Activated T-cell treated with anti-CD3 and anti-CD28 coated beads, Interleukin-2, amount 50 U/mL, for 24 hours (primary cell): ENCODE measurements at regions not wholly inside any gene's neighbourhood (a gene's known extent, or its start where the extent isn't known, plus 50 kb on each side); places are given as distances from the start of the nearest gene placed in this dataset.

Source experiments
- DNase-seq: peaks from one replicate; pipeline ENCODE4 v3.0.0-alpha.2; 2020
- H3K27ac Mint-ChIP-seq: 2 replicates; pipeline ENCODE4 v1.8.0; 2020; ENCODE audit warnings: mild to moderate bottlenecking, mixed read lengths
- H3K27me3 Mint-ChIP-seq: 2 replicates; pipeline ENCODE4 v1.8.0; 2020; ENCODE audit warnings: mixed read lengths
- H3K36me3 Mint-ChIP-seq: 2 replicates; pipeline ENCODE4 v1.8.0; 2020; ENCODE audit warnings: low read depth, mixed read lengths
- H3K4me1 Mint-ChIP-seq: 2 replicates; pipeline ENCODE4 v1.8.0; 2020; ENCODE audit warnings: low read depth, mixed read lengths
- H3K4me3 Mint-ChIP-seq: 2 replicates; pipeline ENCODE4 v1.8.0; 2020; ENCODE audit warnings: mild to moderate bottlenecking, moderate library complexity, mixed read lengths
- H3K9me3 Mint-ChIP-seq: 2 replicates; pipeline ENCODE4 v1.8.0; 2020; ENCODE audit warnings: mixed read lengths

GRCh38 chr3:188084752-188085583 lies 69.0 kb upstream of the LPP start:
- Mint-ChIP-seq H3K9me3 (peaks cover 4% of the 10 kb centered on the region), H3K4me3 (no peak overlapping the region), H3K27me3 (no peaks in the 10 kb centered on the region), H3K4me1 (peaks cover 2% of the 10 kb centered on the region), H3K27ac (no peak overlapping the region), H3K36me3 (no peaks in the 10 kb centered on the region)
- no peak for DNase-seq

GRCh38 chr3:188085584-188086560 lies 68.1 kb upstream of the LPP start:
- Mint-ChIP-seq H3K4me3 (no peak overlapping the region), H3K27me3 (no peaks in the 10 kb centered on the region), H3K9me3 (no peaks in the 10 kb centered on the region), H3K36me3 (no peaks in the 10 kb centered on the region), H3K27ac (no peak overlapping the region), H3K4me1 (peaks cover 2% of the 10 kb centered on the region)
- no peak for DNase-seq

DNA sequence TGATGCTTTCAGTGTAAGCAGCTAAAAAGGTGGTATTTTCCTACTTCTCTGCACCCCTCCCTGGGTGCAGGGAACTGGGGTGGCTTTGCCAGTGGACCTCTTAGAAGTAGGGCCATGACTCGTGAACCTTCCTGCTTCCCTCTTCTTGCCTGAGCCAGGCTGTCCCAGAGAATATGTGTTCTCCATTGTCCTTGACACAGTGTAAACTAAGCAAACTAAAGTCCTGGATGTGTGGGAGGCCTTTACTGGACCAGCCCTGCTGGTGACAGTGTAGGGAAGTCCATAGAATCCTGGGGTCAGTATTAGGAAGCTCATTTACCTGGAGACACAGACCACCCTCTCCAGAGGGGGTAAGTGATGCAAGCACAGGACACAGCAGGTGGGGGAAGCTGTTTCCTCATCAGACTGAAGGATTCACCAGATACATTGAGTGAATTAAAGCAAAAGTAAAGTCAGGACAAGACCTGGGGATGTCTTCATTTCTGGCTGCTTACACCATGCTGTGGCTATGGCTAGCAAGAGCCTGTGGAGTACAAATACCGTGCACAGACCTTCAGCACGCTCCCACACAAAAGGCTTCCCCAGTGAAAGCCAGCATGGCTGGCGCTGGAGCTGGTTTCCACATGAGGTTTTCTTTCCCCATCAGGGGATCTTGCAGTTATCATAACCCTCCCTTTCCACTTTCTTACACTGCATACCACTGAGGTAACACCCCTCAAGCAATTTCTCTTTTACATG lies 64.8 kb upstream of the LPP start:
- Mint-ChIP-seq H3K36me3 (no peaks in the 10 kb centered on the region), H3K9me3 (no peaks in the 10 kb centered on the region), H3K4me1 (peaks cover 14% of the 10 kb centered on the region), H3K27ac (no peak overlapping the region), H3K4me3 (no peak overlapping the region), H3K27me3 (no peaks in the 10 kb centered on the region)
- no peak for DNase-seq

DNA sequence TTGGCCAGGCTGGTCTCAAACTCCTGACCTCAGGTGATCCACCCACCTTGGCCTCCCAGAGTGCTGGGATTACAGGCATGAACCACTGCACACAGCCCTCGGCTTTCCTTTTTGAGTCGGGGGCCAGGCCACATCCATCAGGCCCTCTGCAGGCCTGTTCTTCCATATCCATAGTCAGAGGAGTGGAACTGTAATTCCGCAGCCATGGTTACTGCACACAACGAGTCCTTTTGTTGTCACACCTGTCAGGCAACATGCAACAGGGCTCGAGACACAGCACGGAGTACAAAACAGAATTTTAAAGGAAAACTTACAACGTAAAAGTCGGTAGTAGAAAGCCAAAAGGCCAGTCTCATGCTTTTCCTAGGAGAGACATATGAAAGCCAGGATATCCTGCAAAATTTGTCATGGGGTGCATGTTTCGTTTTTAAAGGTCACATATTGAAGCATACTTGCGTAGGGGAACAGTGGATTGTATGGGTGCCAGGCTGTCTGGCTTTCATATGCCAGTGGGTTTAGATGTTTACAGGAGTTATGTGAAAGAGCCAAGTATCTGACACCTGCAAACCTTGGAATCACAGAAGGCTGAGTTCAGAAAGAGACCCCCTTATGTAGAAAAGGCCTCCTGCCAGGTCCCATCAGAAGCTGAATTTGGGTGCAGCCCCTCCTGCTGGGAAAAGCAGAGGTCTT lies 63.2 kb upstream of the LPP start:
- DNase-seq, result no peak
- H3K36me3 Mint-ChIP-seq, result no peaks in the 10 kb centered on the region
- no peak overlapping the region for H3K4me3 Mint-ChIP-seq
- H3K4me1 Mint-ChIP-seq, result peaks cover 12% of the 10 kb centered on the region
- H3K27me3 Mint-ChIP-seq, result no peaks in the 10 kb centered on the region
- no peak overlapping the region for H3K27ac Mint-ChIP-seq
- no peaks in the 10 kb centered on the region for H3K9me3 Mint-ChIP-seq

- no peak for DNase-seq
- no peaks in the 10 kb centered on the region for H3K9me3 Mint-ChIP-seq
- no peaks in the 10 kb centered on the region for H3K36me3 Mint-ChIP-seq
- no peak overlapping the region for H3K27ac Mint-ChIP-seq
- no peaks in the 10 kb centered on the region for H3K27me3 Mint-ChIP-seq
- H3K4me1 Mint-ChIP-seq, result peaks cover 12% of the 10 kb centered on the region
- H3K4me3 Mint-ChIP-seq, result no peak overlapping the region
Measured at GRCh38 chr3:188091746-188092145, 62.2 kb upstream of the LPP start.

DNA sequence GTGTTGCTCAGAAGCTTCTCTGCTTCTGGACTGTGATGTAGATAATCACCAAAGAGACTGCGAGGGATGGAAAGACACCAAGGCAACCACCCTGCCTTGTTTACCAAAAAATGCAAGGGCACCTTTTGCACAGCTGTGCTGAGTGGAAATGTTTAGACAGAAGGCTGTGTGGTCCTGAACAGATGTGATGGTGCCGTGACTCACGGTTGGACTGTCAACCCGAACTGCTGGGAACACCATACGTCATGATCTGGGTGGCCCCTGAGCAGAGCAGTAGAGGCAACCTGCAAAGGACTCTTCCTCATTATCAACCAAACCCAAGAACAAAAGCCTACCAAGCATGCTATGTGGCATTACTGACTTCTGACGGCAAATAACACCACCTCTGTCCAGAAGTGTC lies 61.3 kb upstream of the LPP start:
- peak; percentile 45 for DNase-seq
- Mint-ChIP-seq H3K27ac (peak overlapping the region; percentile 39), H3K27me3 (no peaks in the 10 kb centered on the region), H3K4me3 (no peak overlapping the region), H3K4me1 (peaks cover 12% of the 10 kb centered on the region), H3K36me3 (no peaks in the 10 kb centered on the region), H3K9me3 (no peaks in the 10 kb centered on the region)

DNA sequence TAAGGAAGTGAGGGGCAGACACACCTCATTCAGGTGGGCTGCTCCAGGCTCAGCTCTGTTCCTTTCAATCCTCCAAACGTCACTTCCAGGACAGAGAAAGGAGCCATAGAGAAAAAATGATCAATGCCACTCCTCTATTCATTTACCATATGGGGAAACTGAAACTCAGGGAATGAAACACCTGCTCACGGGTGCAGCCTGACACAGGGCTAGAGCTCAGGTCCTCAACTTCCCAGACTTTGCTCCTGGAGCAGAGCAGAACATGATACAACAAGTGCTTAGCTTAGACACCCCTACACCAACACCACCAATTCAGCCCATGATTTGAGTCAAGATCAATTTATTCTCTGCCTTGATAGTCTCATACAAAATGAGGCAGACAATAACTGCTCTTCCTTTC lies 58.5 kb upstream of the LPP start:
- Mint-ChIP-seq H3K27me3 (no peaks in the 10 kb centered on the region), H3K4me3 (no peak overlapping the region), H3K9me3 (peaks cover 3% of the 10 kb centered on the region), H3K36me3 (no peaks in the 10 kb centered on the region), H3K27ac (no peak overlapping the region), H3K4me1 (peaks cover 12% of the 10 kb centered on the region)
- no peak for DNase-seq

DNA sequence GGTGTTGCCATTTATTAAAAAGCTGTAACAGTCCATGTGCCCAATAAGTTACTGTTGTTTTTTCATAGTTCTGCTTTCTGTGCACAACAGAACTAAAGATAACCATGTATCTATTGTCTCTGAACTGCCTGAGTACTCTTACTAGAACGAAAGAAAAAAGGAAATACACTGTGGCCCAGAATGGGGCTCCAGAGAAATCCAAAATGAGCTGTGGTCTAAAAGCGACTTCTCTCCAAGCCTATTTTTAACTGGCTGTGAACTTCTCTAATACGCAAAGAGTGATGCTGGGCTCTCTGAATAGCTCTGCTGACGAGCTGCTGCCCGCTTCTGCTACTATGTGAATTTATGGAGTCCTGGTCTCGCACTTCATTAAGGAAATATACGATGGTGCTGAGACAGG lies 56.2 kb upstream of the LPP start:
- H3K36me3 Mint-ChIP-seq, result no peaks in the 10 kb centered on the region
- no peak overlapping the region for H3K4me3 Mint-ChIP-seq
- no peak overlapping the region for H3K27ac Mint-ChIP-seq
- H3K9me3 Mint-ChIP-seq, result peaks cover 5% of the 10 kb centered on the region
- H3K4me1 Mint-ChIP-seq, result peaks cover 6% of the 10 kb centered on the region
- no peaks in the 10 kb centered on the region for H3K27me3 Mint-ChIP-seq
- DNase-seq, result no peak

DNA sequence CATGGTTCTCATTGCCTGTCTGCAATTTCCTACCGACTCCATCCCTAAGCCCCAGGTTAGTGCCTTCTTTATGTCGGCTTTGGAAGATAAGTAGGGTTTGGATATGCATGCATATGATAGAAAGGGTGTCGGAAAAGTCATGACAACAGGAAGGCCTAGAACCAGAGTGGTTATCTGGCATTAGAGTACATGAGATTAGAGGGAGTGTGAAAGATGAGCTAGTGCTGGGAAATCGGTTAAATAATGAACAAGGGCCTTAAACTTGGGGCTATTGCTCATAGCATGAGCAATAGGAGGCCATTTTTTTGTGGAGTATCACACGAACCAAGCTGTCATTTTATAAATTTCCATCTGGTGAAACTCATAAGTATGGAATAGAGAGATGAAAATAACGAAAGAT lies 54.0 kb upstream of the LPP start:
- H3K27me3 Mint-ChIP-seq, result no peaks in the 10 kb centered on the region
- H3K36me3 Mint-ChIP-seq, result no peaks in the 10 kb centered on the region
- no peak for DNase-seq
- H3K4me3 Mint-ChIP-seq, result no peak overlapping the region
- no peaks in the 10 kb centered on the region for H3K4me1 Mint-ChIP-seq
- no peak overlapping the region for H3K27ac Mint-ChIP-seq
- peaks cover 5% of the 10 kb centered on the region for H3K9me3 Mint-ChIP-seq

DNA sequence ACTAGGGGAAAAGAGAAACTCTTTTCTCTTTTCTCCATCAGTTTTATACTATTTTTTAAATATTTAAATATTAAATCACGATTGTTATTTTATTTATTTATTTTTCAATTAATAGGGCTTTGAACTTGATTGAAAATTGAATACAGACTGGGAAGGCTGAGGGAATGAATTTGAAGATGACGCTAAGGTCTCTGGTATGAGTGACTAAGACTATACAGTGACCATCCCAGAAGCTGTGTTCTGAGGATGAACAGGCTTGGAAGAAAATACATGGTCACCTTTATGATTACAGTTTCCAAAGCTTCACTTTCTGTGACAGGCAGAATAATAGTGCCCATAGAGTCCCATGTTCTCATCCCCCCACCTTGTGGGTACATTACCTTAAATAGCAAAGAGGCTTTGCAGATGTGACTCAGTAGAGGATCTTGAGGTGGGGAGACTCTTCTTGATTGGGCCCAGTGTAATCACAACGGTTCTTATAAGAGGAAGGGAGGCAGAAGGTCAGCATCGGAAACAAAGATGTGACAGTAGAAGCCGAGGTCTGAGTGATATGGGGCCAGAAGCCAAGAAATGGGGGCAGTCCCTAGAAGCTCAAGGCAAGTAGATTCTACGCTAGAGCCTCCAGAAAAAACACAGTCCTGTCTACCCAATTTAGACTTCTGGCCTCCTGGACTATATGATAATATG lies 51.0 kb upstream of the LPP start:
- Mint-ChIP-seq H3K36me3 (no peaks in the 10 kb centered on the region), H3K4me1 (no peaks in the 10 kb centered on the region), H3K9me3 (peaks cover 5% of the 10 kb centered on the region), H3K27me3 (peaks cover 3% of the 10 kb centered on the region), H3K4me3 (no peak overlapping the region), H3K27ac (no peak overlapping the region)
- no peak for DNase-seq

DNA sequence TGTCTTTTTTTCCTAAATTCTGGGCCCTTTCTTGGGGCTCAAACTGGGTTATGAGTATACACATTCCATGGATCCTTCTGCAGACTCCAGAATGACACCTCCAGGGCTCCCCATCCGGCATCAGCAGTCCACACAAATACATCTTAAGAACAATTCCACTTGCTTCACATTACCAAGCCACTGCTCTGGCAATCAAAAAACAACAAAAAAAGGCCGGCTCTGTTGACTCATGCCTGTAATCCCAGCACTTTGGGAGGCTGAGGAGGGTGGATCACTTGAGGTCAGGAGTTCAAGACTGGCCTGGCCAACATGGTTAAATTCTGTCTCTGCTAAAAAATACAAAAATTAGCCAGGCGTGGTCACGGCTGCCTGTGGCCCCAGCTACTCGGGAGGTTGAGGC lies 49.9 kb upstream of the LPP start:
- no peak overlapping the region for H3K4me3 Mint-ChIP-seq
- peaks cover 5% of the 10 kb centered on the region for H3K4me1 Mint-ChIP-seq
- DNase-seq, result no peak
- H3K36me3 Mint-ChIP-seq, result no peaks in the 10 kb centered on the region
- peaks cover 3% of the 10 kb centered on the region for H3K27me3 Mint-ChIP-seq
- H3K27ac Mint-ChIP-seq, result no peak overlapping the region
- H3K9me3 Mint-ChIP-seq, result peaks cover 5% of the 10 kb centered on the region
